Activated CD4-positive, alpha-beta T cell treated with anti-CD3 and anti-CD28 coated beads, Interleukin-2, amount 10 ng/mL, durations not matched to agents 7 days and 5 days (primary cell): ENCODE measurements at regions not wholly inside any gene's neighbourhood (a gene's known extent, or its start where the extent isn't known, plus 50 kb on each side); places are given as distances from the start of the nearest gene placed in this dataset.

ENCODE experiments used
- CTCF ChIA-PET: fragments of 350-600 bp; sonication (Branson Sonifier 250); formaldehyde crosslinking; loops from one replicate; lab custom pipeline; 2021; ENCODE audit warnings: antibody characterized with exemption; lab: Charles Lee
- POLR2A ChIA-PET: fragments of 350-600 bp; sonication (Branson Sonifier 250); formaldehyde crosslinking; loops from one replicate; lab custom pipeline; 2021; ENCODE audit warnings: antibody characterized with exemption; lab: Charles Lee
- DNase-seq: peaks from one replicate; pipeline ENCODE4 v3.0.0-alpha.2; 2020
- H3K27ac Mint-ChIP-seq: one replicate; pipeline ENCODE4 v1.8.0; 2021; ENCODE audit warnings: mild to moderate bottlenecking, moderate library complexity, mixed read lengths
- H3K27me3 Mint-ChIP-seq: one replicate; pipeline ENCODE4 v1.8.0; 2021; ENCODE audit warnings: mixed read lengths
- H3K36me3 Mint-ChIP-seq: one replicate; pipeline ENCODE4 v1.8.0; 2021; ENCODE audit warnings: low read depth, mixed read lengths
- H3K4me1 Mint-ChIP-seq: one replicate; pipeline ENCODE4 v1.8.0; 2021; ENCODE audit warnings: mixed read lengths
- H3K4me3 Mint-ChIP-seq: one replicate; pipeline ENCODE4 v1.8.0; 2021; ENCODE audit warnings: mild to moderate bottlenecking, moderate library complexity, mixed read lengths
- H3K9me3 Mint-ChIP-seq: one replicate; pipeline ENCODE4 v1.8.0; 2021; ENCODE audit warnings: mixed read lengths

DNA sequence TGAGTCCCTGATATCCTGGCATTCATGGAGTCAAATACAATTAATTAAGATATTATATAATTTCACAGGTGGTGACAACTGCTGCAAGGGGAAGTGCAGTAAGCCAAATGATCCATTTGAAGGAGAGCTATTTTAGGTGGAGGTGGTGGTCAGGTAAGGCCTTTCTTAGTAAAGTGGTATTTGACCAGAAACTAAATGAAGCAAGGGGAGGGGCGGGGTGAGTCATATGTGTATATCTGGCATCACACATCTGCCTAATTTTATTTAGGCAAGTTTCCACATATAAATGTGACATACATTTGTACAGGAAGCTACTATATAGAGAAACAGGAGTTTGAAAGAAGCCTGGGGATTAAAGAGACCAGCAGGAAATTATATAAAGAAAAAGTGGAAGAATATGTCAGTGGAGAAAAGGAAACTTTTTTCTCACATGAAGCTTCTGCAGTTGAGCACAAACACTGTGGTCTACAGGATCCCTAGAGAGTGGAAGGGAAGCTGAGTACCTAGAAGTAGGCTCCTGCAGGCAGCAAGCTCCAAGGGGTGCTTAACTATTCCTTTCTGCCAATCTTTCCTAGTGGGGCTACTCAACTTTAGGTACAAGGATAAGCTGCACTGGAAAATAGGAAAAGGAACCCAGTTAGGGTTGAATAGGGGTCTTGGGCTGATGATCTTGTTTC is 99.6 kb downstream of the OGFRL1 start:
- peaks cover 14% of the 10 kb centered on the region for H3K27me3 Mint-ChIP-seq
- H3K27ac Mint-ChIP-seq, result no peak overlapping the region
- ChIA-PET POLR2A (interaction anchor here (1.0 kb wide), 1 partner anchor 38 kb away, joined by 3 read pairs; no protein-coding TSS in a partner anchor), CTCF (no interaction called here)
- H3K36me3 Mint-ChIP-seq, result no peaks in the 10 kb centered on the region
- H3K4me1 Mint-ChIP-seq, result no peaks in the 10 kb centered on the region
- no peak overlapping the region for H3K4me3 Mint-ChIP-seq
- no peaks in the 10 kb centered on the region for H3K9me3 Mint-ChIP-seq
- DNase-seq, result no peak

DNA sequence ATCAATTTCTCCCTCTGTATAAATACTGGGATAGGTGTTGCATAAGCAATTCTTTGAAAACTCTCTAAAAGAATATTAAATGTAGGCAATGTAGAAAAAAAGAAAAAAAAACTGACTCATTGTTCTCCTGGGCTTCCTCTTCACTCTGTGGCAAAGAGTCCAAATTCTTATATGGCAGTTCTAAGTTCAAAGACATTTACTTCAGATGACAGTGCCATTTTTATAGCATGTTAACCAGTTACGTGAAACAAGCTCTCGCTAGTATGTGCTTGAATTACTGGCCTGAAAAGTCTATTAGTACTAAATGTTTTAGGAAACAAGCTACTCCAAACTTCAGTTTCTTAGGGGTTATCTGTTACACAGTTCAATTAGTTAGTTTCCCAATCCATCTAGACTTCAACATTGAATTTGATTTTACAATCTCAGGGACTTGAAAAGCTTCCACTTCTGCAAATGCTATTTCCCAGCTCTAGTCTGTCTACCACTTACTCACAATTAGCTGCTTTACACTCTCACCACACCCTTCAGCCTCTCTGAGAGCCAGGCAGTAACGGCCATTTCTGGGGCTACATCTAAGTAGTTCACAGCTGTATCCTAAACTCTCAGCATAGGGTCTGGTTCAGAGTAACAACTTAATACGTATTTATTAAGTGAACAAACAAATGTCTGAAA is 100.4 kb downstream of the OGFRL1 start:
- H3K27ac Mint-ChIP-seq, result no peak overlapping the region

GRCh38 chr6:71391126-71391525 is 102.5 kb downstream of the OGFRL1 start:
- Mint-ChIP-seq H3K36me3 (no peaks in the 10 kb centered on the region), H3K27me3 (peaks cover 11% of the 10 kb centered on the region), H3K4me1 (no peaks in the 10 kb centered on the region), H3K27ac (no peak overlapping the region), H3K4me3 (no peak overlapping the region), H3K9me3 (no peaks in the 10 kb centered on the region)
- no peak for DNase-seq
- ChIA-PET CTCF (no interaction called here), POLR2A (no interaction called here)

More for the DNA sequence above, 100.4 kb downstream of the OGFRL1 start:
- H3K27me3 Mint-ChIP-seq, result peaks cover 16% of the 10 kb centered on the region
- CTCF ChIA-PET, result no interaction called here
- no peaks in the 10 kb centered on the region for H3K4me1 Mint-ChIP-seq
- H3K36me3 Mint-ChIP-seq, result no peaks in the 10 kb centered on the region
- POLR2A ChIA-PET, result interaction anchor here (1.0 kb wide), 1 partner anchor 38 kb away, joined by 3 read pairs; no protein-coding TSS in a partner anchor
- no peak for DNase-seq
- H3K9me3 Mint-ChIP-seq, result no peaks in the 10 kb centered on the region
- H3K4me3 Mint-ChIP-seq, result no peak overlapping the region

DNA sequence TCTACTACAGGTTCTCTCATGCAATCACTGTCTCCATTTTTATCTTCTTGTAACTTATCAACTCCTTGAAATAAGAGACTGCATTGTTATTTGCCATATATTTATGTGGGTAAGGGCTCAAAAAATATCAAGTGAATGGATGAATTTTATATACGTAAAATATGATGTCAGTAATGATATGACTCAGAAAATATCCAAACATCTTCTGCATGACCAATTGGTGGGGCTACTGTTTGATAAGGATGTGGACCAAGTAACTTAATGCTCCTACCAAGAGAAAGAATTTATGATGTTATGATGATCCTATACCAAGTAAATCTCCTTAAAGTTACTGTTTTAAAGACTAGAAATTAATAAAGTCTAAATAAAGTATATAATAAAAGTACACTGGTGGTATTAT is 103.7 kb downstream of the OGFRL1 start:
- Mint-ChIP-seq H3K36me3 (no peaks in the 10 kb centered on the region), H3K27me3 (peaks cover 9% of the 10 kb centered on the region), H3K27ac (no peak overlapping the region), H3K4me1 (no peaks in the 10 kb centered on the region), H3K9me3 (no peaks in the 10 kb centered on the region), H3K4me3 (no peak overlapping the region)
- DNase-seq, result no peak
- ChIA-PET CTCF (no interaction called here), POLR2A (no interaction called here)

DNA sequence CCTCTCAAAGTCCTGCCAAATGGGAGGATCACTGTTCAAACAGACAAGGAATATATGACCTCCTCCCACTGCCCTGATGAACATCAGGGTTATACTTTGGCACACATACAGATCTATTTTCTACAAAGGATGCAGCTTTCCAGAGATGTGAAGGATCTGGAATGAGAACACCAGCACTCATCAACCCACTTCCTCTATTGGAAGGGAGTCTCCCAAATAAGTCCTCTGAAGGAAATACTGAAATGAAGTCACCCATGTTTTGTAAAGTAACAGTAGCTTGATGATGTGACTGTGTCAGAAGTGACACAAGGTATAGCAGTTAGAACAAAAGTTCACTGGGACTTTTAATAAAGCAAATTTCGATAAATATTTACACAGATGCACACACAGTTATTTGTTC is 104.9 kb downstream of the OGFRL1 start:
- Mint-ChIP-seq H3K4me1 (no peaks in the 10 kb centered on the region), H3K27me3 (peaks cover 12% of the 10 kb centered on the region), H3K9me3 (no peaks in the 10 kb centered on the region), H3K27ac (no peak overlapping the region), H3K4me3 (no peak overlapping the region), H3K36me3 (no peaks in the 10 kb centered on the region)
- no peak for DNase-seq
- ChIA-PET POLR2A (no interaction called here), CTCF (no interaction called here)

DNA sequence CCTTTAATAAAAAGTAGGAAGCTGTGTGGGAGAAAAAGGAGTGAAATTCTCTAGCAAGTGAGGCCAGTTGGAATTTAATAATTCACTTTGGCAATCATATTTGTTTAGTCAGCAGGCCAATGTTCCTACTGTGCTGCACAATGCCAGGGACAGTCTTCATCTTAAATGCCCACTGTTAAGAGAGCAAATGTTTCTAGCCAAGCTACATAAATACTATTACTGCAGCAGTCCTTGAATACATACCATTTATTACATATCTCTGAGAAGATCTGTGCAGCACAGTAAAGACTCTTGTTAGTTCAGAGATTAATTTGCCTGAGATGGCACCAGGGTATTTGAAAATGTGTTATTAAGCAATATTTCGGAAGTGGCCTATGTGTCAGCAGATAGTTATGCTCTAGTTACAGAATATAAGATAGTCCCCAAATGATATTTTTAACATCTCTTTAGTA is 105.4 kb downstream of the OGFRL1 start:
- no peak for DNase-seq
- H3K27me3 Mint-ChIP-seq, result peaks cover 13% of the 10 kb centered on the region
- H3K9me3 Mint-ChIP-seq, result no peaks in the 10 kb centered on the region
- H3K4me1 Mint-ChIP-seq, result no peaks in the 10 kb centered on the region
- no peak overlapping the region for H3K4me3 Mint-ChIP-seq
- CTCF ChIA-PET, result no interaction called here
- POLR2A ChIA-PET, result no interaction called here
- H3K36me3 Mint-ChIP-seq, result no peaks in the 10 kb centered on the region
- no peak overlapping the region for H3K27ac Mint-ChIP-seq

- H3K27me3 Mint-ChIP-seq, result peaks cover 13% of the 10 kb centered on the region
- no peak overlapping the region for H3K4me3 Mint-ChIP-seq
- peak overlapping the region; percentile 43 for H3K27ac Mint-ChIP-seq
- no peaks in the 10 kb centered on the region for H3K4me1 Mint-ChIP-seq
- H3K9me3 Mint-ChIP-seq, result no peaks in the 10 kb centered on the region
- H3K36me3 Mint-ChIP-seq, result no peaks in the 10 kb centered on the region
- no peak for DNase-seq
- ChIA-PET CTCF (no interaction called here), POLR2A (no interaction called here)
Measured at GRCh38 chr6:71394926-71395325, 106.3 kb downstream of the OGFRL1 start.

GRCh38 chr6:71395731-71396409 is 107.3 kb downstream of the OGFRL1 start:
- no peak for DNase-seq
- Mint-ChIP-seq H3K4me3 (no peak overlapping the region), H3K27ac (no peak overlapping the region), H3K4me1 (no peaks in the 10 kb centered on the region), H3K36me3 (no peaks in the 10 kb centered on the region), H3K9me3 (no peaks in the 10 kb centered on the region), H3K27me3 (peaks cover 13% of the 10 kb centered on the region)
- CTCF ChIA-PET, result no interaction called here
- POLR2A ChIA-PET, result no interaction called here

DNA sequence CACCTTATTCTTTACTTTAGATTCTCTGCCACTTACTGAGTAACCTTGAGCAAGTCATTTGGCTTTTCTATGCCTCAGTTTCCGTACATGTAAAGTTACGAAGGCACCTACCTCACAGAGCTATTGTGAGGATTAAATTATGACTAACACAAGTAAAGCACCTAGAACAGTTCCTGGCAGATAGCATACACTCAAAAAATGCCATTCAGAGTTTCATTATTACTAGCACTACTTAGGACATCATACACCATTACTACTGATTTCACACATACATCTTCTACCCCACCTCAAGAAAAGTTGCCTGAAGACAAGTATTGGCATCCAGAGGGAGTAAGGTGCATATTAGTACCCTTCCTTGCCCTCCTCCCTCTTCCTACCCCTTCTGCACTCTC is 107.8 kb downstream of the OGFRL1 start:
- H3K27me3 Mint-ChIP-seq, result peaks cover 13% of the 10 kb centered on the region
- no peaks in the 10 kb centered on the region for H3K36me3 Mint-ChIP-seq
- H3K9me3 Mint-ChIP-seq, result no peaks in the 10 kb centered on the region
- ChIA-PET POLR2A (no interaction called here), CTCF (no interaction called here)
- no peak overlapping the region for H3K4me3 Mint-ChIP-seq
- no peak for DNase-seq
- no peak overlapping the region for H3K27ac Mint-ChIP-seq
- H3K4me1 Mint-ChIP-seq, result no peaks in the 10 kb centered on the region

DNA sequence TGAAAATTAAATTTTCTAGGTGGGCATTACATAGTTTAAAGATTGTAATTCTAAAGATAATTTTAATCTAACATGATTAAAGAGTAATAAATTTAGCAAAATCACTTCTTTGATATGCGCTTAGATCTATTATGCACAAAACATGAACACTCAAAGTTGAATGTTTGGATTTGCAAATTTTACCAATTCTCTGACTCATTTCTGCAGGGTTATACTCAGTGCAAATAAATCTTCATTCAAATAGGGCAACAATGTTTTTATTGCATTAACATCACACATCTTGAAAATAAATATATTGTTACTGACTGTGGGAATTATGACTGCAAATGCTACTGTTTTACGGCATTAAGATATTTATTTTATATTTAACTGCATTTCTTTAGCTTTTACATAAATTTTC is 110.7 kb downstream of the OGFRL1 start:
- no peaks in the 10 kb centered on the region for H3K9me3 Mint-ChIP-seq
- H3K4me3 Mint-ChIP-seq, result no peak overlapping the region
- no peak overlapping the region for H3K27ac Mint-ChIP-seq
- peaks cover 5% of the 10 kb centered on the region for H3K27me3 Mint-ChIP-seq
- DNase-seq, result no peak
- no peaks in the 10 kb centered on the region for H3K36me3 Mint-ChIP-seq
- H3K4me1 Mint-ChIP-seq, result no peaks in the 10 kb centered on the region
- ChIA-PET CTCF (no interaction called here), POLR2A (no interaction called here)

- ChIA-PET CTCF (no interaction called here), POLR2A (no interaction called here)
- DNase-seq, result no peak
- Mint-ChIP-seq H3K27me3 (peaks cover 9% of the 10 kb centered on the region), H3K36me3 (no peaks in the 10 kb centered on the region), H3K4me1 (no peaks in the 10 kb centered on the region), H3K9me3 (no peaks in the 10 kb centered on the region), H3K27ac (no peak overlapping the region), H3K4me3 (no peak overlapping the region)
Measured at GRCh38 chr6:71400852-71401251, 112.2 kb downstream of the OGFRL1 start.

GRCh38 chr6:71402096-71402495 is 113.5 kb downstream of the OGFRL1 start:
- Mint-ChIP-seq H3K9me3 (no peaks in the 10 kb centered on the region), H3K36me3 (no peaks in the 10 kb centered on the region), H3K4me3 (no peak overlapping the region), H3K27ac (no peak overlapping the region), H3K27me3 (peaks cover 17% of the 10 kb centered on the region), H3K4me1 (no peaks in the 10 kb centered on the region)
- ChIA-PET POLR2A (no interaction called here), CTCF (no interaction called here)
- DNase-seq, result no peak

GRCh38 chr6:71403422-71404134 is 115.0 kb downstream of the OGFRL1 start:
- no peak overlapping the region for H3K27ac Mint-ChIP-seq
- H3K9me3 Mint-ChIP-seq, result no peaks in the 10 kb centered on the region
- no peak for DNase-seq
- peaks cover 15% of the 10 kb centered on the region for H3K27me3 Mint-ChIP-seq
- no peaks in the 10 kb centered on the region for H3K4me1 Mint-ChIP-seq
- no peaks in the 10 kb centered on the region for H3K36me3 Mint-ChIP-seq
- ChIA-PET CTCF (no interaction called here), POLR2A (no interaction called here)
- no peak overlapping the region for H3K4me3 Mint-ChIP-seq
